Suppressor macrophage treated with lipopolysaccharide for 4 hours (primary cell): ENCODE measurements at regions not wholly inside any gene's neighbourhood (a gene's known extent, or its start where the extent isn't known, plus 50 kb on each side); places are given as distances from the start of the nearest gene placed in this dataset.

Source experiments
- DNase-seq: peaks from one replicate; pipeline ENCODE4 v3.0.0-alpha.2; 2020

- no peak for DNase-seq
Measured at GRCh38 chr12:113651662-113652061, 180.0 kb upstream of the LHX5 start.

- no peak for DNase-seq
Measured at GRCh38 chr12:113650476-113650875, 178.8 kb upstream of the LHX5 start.

DNA sequence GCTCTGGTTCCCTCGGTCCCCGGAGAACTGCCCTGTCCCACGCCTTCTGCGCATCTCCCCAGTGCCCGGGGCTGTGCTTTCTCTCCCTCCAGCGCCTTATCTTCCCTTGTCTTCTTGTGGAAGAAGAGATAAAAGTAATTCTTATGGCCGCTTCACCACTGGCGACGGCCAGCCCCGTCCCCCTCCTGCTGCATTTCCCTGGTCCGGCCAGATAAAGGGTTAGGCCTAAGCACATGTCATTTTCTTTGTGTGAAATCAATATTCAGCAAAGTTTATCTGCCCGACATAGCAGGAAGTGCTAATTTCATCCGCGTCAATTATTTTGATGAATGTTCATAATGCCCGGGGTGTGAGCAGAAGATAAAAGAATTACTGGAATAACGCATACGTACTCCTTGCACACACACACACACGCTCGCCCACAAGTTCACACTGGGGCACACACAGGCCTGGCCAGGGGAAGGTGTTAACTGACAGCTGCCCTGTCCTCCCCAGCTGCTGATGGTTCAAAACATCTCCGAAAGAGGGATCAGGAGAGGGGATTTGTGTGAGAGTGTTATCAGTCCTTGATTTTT, 177.7 kb upstream of the LHX5 start:
- DNase-seq = no peak

DNA sequence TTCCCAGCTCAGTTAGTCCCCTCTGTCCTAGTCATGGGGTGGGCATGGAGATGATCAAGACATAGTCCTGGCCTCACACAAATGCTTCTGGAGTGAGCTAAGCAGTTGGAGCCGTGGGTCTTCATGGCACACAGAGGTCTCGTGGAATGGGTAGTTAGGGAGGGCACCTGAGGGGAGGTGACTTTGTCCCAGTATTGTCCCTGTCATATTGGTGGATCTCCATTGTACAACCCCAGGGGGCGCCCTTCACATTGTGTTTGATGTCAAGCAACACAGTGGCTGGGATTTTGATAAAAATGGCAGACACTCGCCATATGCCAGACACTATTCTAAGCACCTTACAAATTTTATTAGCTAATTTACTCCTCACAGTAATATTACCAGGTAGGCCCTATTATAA, 175.4 kb upstream of the LHX5 start:
- DNase-seq = no peak

- DNase-seq = no peak
Measured at GRCh38 chr12:113645603-113646002, 173.9 kb upstream of the LHX5 start.

DNA sequence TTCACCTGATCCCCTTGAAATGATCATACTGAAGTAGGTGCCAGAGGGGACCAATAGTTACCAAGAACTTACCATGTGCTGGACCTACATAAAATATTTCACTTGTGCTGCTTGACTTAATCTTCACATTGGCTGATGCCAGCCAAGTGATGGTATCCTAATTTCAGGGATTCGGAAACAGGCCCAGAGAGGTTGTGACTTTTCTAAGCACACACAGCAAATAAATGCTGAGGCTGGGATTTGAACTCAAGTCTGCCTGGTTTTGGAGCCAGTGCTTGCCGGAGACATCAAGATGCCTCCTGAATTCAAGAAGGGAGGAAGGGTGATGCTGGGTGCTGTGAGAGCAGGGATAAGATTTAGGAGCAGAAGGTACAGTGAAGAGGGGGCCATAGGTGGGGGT, 173.5 kb upstream of the LHX5 start:
- no peak for DNase-seq

DNA sequence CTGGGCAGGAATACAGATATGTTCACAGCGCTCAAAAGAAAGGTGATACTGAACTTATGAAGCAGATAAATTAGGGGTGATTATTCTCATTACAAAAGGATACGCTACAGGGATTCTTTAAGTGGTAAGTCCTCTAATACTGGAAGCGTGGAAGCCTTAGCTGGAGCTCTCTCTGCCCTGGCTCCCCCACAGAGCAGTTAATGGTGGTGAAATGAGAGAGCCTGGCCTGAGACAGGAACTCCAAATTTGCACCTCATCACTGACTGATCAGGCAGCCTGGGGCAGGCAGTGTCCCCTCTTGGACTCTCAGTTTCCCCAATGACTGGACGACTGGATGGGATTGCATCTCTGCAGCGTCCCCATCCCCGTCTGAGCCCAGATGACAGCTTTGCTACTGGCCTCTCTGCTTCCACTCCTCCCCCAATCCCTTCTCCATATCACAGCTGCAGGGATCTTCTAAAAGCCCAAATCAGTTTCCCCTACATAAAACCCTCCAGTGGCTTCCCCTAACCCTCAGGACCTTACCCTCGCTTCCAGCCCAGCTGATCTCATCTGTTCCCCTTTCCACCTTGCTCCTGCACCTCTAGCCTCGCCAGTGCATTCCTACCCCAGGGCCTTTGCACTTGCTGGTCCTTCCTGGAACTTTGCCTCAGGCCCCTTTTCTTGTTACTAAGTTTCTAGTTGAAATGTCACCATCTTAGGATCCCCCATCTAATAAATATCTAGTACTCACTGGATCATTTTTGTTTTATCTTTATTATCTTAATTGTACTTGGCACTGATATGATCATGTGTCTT, 171.7 kb upstream of the LHX5 start:
- no peak for DNase-seq

DNA sequence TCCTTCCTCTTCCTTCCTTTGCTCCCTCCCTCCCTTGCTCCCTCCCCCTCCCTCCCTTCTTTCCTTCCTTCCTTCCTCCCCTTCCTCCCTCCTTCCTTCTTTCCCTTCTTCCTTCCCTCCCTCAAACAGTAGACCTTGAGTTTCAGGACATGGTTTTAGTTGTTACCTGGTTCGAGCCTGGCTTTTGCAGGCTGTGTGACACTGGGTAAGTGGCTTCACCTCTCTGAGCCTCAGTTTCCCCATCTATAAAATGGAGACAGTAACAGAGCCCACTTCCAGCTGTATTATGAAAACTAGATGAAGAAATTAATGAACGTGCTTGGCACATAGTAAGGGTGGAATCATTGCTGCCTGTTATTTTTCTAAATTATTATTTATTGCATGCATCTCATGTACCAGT, 171.0 kb upstream of the LHX5 start:
- DNase-seq = no peak

DNA sequence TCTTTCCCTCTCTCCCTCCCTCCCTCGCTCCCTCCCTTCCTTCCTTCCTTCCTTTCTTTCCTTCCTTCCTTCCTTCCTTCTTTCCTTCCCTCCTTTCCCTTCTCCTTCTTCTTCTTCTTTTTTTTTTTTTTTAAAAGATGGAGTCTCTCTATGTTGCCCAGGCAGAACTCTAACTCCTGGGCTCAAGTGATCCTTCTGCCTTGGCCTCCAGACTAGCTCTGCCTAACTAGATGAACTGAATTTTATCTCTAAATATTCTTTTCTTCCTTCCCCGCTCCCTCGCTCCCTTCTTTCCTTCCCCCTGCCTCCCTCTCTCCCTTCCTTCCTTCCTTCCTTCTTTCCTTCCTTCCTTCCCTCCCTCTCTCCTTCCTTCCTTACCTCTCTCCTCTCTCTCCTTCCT, 170.5 kb upstream of the LHX5 start:
- no peak for DNase-seq

- DNase-seq = no peak
Measured at GRCh38 chr12:113641426-113642030, 169.9 kb upstream of the LHX5 start.

DNA sequence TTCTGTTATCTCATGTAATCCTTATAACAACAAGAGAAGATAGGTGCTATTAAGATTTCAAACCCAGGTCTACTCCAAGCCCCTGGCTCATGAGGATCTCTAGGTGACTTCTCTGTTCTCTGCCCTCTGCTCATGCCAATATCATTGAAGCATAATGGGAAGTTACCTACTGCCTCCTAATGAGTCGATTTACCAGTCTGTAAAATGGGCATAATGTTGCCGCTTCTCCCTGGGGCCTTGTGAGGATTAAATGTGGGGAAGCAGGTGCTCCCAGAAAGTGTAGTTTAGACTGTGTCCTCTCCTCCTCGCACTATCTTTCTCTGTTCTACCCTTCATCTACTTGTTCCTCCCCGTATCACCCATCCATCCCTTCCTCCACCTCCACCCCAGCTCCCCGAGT, 169.2 kb upstream of the LHX5 start:
- DNase-seq = no peak

DNA sequence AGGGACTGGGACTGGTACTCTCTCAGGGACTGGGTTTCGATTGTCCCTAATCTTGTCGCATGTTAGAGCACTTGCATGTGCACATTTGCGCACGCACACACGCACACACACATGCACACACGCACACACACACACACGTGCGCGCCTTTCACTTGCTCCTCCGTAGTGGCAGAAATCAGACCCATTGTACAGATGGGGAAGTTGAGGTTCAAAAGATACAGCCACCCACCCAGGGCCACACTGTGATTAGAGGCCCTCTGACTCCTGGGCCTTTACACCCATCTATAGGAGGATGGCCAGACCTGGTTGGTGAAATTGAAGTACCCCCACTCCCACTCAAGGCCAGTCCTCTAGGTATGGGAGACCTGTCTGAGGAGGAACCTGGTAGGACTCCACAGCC, 167.8 kb upstream of the LHX5 start:
- DNase-seq = no peak

GRCh38 chr12:113638460-113638775, 166.7 kb upstream of the LHX5 start:
- no peak for DNase-seq

GRCh38 chr12:113634982-113635381, 163.3 kb upstream of the LHX5 start:
- DNase-seq = no peak

DNA sequence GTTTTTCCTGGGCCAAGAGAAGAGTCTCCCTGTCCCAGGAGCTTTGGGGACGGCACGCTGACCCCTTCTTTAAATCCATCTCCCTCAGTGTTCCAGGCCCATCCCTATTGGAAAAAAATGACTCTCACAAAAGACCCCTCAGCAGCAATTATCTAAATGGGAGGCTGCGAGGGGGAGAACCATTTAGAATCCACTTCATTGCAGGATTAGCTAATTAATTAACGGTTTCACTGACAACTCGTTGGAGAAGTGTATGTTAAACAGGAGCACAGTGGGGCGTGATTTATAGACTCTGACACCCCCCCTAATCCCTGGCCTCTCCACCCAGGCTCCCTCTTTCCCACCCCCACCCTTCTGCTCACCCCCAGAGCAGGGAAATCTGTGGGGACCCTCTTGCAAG, 162.8 kb upstream of the LHX5 start:
- no peak for DNase-seq

GRCh38 chr12:113633678-113634332, 162.1 kb upstream of the LHX5 start:
- DNase-seq = no peak

GRCh38 chr12:113630625-113631024, 159.0 kb upstream of the LHX5 start:
- no peak for DNase-seq

GRCh38 chr12:113625499-113625898, 153.8 kb upstream of the LHX5 start:
- no peak for DNase-seq

DNA sequence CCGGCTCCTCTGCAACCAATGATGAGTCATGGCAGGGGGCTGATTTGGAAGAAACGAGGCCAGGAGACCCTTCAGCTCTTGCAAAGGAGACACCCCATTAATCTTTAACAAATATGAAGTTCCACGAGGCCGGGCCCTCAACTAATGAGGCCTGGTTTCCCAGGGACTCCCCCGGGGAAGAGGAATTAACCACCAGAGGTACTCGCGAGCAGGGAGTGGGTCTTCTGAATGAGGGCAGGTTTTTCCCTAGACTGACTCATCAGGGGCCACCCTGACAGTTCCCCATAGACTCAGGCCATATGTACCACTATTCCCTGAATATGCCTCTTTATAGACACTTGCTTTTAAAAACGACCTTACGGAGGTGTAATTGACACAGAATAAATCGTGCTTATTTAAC, 150.7 kb upstream of the LHX5 start:
- DNase-seq = no peak

DNA sequence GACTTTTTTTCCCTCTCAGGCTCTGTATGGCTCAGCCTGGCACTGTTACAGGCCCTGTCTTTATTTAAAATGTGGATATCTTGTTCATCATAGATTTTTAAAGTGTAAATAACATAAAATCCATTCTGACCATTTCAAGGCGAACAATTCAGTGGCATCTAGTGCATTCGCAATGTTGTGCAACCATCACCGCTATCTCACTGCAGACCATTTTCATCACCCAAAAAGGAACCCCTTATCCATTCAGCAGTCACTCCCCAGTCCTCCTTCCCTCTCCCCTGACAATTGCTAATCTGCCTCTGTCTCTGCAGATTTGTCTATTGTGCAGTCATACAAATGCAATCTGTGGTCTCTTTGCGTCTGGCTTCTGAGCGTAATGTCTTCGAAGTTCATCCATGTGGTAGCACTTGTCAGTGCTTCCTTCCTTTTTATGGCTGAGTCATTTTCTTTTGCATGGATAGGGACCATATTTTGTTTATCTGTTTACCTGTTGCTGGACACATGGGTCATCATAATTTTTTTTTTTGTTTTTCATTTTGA, 148.8 kb upstream of the LHX5 start:
- no peak for DNase-seq

DNA sequence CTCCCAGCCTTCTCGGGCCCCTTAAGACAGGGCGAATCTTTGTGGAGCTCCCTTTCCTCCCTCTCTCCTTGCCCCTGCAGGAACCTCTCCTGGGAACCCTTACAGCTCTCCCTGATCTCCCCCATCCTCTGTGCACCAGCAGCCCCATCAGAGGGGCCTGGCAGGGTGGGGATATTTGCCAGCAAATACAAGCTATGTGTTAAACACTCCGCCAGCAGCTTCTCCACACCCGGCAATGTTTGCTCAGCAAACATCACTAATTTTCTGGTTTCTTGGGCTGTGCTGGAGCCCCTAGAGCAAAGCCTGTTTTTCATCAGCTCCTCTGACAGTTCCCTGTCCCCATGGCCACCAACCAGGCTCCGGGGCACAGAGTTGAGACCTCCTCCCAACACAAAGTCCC, 147.5 kb upstream of the LHX5 start:
- no peak for DNase-seq

- no peak for DNase-seq
Measured at GRCh38 chr12:113613414-113613813, 141.7 kb upstream of the LHX5 start.

GRCh38 chr12:113612793-113613192, 141.1 kb upstream of the LHX5 start:
- no peak for DNase-seq
